GM21737 (cell line): ENCODE measurements at regions not wholly inside any gene's neighbourhood (a gene's known extent, or its start where the extent isn't known, plus 50 kb on each side); places are given as distances from the start of the nearest gene placed in this dataset.

Experiments
- ATAC-seq: cut with Tn5 transposase; IDR thresholded peaks from one replicate; pipeline ENCODE4 v1.9.1; 2021; ENCODE audit warnings: mild to moderate bottlenecking, moderate library complexity; ENCODE audit not compliant: unreplicated experiment

GRCh38 chr15:77719450-77719849, 86.7 kb upstream of the LINGO1 start:
- ATAC-seq, result no peak

DNA sequence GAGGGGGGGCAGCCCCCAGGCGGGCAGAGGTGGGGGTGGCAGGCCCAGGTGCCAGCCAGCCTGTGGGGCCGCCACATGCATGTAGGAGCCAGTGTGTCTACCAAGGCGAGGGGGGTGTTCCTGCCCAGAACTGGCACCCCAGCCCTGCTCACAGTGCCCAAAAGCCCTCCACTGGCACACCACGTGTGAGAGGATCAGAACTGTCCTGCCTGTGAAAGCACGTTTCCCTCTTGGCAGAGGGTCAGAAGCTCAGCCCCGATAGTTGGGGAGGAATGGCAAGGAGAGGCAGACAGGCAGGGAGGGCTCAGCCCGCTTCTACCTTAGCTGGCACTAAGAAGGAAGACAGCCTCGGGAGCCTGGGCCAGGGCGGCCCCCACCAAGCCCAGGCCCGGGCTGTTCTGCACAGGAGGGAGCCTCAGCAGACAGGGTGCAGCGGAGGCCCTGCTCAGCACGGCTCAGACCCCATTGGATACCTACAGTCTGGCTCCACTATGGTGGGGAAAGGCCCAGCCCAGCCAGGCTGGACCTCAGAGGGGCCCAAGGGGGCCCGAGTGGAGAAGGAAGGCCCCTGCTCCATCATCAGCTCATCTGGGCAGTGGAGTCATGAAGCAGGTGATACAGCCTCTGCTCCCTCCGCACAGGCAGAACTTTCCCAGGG, 84.8 kb upstream of the LINGO1 start:
- no peak for ATAC-seq

- no peak for ATAC-seq
These were observed 84.1 kb upstream of the LINGO1 start for GRCh38 chr15:77716632-77717332.

- no peak for ATAC-seq
These were observed 83.1 kb upstream of the LINGO1 start for GRCh38 chr15:77715860-77716259.

- no peak for ATAC-seq
These were observed 82.3 kb upstream of the LINGO1 start for GRCh38 chr15:77715051-77715450.

DNA sequence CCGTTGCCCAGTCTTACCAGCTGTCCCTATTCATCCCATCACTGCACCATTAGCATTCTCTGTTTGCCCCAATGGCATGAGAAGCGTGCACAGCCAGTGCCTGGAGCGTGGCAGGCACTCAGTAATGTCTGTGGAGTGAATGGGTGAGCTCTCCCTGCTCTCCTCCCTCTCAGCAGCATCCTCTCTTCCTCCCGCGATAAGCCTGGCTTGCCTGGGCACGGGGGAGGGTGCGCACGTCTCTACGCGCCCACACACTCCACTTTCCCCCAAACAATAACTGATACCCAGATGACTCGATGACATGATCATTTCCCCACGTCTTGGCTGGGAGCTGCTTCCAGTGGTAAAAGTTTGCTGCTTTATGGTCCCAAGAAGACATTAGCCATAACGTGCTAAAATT, 81.8 kb upstream of the LINGO1 start:
- ATAC-seq, result no peak

- ATAC-seq, result no peak
These were observed 81.3 kb upstream of the LINGO1 start for GRCh38 chr15:77714023-77714422.

DNA sequence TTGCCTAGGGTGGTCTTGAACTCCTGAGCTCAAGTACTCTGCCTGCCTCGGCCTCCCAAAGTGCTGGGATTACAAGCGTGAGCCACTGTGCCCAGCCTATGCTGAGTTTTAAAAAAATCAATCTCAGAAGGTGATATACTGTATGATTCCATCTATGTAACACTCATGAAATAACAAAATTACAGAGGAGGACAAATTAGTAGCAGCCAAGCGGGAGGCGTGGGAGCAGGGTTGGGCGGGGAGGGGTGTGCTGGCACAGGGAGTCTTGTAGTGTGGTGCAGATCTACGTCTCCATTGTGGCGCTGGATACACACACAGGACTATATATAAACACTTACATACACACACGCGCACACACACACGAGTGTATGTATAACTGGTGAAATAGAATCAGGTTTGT, 80.6 kb upstream of the LINGO1 start:
- no peak for ATAC-seq

- no peak for ATAC-seq
These were observed 79.7 kb upstream of the LINGO1 start for GRCh38 chr15:77712438-77712837.

DNA sequence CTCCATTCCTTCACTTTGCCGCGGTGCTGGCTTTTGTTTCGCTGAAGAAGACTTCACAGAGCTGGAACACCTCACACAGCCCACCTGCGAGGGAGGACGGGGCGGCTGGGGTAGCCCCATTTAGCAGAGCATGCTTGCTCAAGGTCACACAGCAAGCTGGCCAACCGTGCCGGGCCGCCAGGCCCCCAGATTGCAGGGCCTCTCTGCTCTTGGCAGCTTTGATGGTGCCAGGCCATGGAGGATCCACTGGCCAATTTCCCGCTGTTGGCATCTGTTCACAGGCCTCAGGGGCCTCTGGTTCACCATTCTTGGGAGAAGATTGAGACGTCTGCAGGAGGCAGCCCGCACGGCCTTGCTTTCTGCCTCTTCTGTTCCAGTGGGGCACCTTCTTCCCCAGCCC, 77.9 kb upstream of the LINGO1 start:
- no peak for ATAC-seq

- no peak for ATAC-seq
These were observed 77.5 kb upstream of the LINGO1 start for GRCh38 chr15:77710206-77710605.

DNA sequence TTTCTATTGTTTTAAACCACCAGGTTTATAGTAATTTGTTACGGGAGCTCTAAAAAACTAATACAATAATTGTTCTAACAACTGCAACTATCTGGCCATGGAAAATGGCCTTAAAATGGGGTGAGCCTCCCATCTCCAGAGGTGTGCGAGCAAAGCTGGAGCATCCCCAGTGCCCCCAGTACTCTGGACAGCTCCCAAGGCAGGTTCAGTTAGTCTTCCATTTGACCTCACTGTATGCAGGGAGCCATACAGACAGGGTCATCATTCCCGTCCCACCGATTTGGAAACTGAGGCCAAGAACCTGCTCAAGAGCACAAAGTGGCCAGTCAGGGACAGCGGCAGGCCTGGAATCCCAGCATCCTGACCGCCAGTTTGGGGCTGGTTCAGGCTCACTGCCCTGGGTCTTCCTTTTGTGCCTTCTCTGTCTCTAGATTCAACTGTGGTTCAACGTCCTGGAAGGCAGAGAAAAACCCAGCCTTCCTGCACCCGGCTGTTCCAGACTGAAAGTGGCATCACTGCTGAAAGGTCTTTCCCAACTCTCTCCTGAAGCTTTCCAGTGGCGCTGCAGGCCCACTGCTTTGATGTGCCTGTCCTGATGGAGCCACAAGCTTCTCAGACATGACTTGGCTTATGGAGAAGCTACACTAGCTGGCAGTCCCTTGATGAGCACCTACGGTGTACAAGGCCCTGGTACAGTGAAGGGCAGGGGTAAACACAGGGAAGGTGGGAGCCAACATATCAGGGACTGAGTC, 76.6 kb upstream of the LINGO1 start:
- no peak for ATAC-seq

DNA sequence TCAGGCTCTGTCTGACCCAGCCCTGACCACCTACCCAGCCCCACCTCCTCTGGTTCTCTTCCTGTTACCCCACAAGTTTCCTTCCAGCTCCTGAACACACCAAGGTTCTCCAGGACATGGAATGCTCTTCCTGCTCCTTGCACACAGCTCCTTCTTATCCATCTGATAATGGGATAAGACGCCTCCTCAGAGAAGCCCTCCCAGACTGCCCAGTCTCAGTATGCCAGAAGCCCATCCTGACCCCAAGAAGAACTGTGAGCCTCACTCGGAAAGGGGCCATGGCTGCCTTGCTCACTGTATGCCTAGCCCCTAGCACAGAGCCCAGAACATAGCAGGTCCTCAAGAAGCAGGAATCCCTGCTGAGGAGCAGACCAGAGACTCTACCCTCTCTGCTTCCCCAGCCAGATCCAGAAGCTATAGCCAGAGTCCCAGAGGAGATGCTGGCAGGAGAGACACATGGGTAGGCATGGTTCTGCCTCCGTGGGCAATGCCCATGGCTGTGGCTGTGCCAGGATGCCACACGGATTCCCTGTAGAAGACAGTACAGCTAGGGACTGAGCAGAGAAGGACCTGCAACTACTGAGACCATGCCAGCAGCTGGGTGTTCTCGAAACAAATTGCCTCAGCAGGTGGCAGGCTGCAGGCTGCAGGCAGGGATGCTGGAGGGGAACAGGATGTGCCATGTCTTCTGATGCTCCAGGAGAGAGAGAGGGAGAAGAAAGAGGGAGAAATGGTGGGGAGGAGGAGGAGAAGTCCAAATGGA, 74.0 kb upstream of the LINGO1 start:
- ATAC-seq, result no peak

DNA sequence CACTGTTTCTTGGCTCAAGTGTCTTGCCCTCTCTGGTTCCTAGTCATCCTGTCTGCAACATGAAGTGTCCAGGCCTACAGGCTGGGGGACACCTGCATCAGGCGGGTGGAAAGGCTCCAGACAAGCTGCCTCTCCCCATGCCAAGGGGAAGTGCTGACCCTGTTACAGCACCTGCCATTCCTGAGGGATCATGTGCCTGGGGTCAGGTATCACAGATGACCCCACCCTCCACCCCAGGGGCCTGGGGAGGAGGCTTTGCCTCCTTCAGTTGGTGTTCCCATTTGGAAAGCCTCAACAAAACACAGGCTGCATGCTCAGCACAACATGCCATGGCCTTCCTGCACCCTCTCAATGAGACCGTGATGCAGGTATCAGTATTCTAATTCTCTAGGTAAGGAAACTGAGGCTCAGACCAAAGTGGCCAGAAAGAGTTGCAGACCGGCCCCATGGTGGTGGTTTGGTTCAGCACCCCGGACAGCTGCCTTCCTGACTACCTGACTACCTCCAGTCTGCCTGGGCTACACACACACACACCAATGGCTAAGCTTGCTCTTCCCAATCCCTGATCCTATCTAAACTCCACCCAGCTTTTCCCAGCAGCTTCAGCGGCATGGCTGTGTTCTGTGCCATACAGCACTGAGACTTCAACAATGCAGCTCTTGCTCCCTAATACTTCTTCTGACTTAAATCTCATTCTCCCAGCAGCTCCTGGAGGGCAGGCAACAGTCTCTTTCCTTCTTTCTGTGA, 69.7 kb upstream of the LINGO1 start:
- no peak for ATAC-seq

- ATAC-seq, result no peak
These were observed 65.8 kb upstream of the LINGO1 start for GRCh38 chr15:77698481-77698880.

- no peak for ATAC-seq
These were observed 65.2 kb upstream of the LINGO1 start for GRCh38 chr15:77697893-77698292.

GRCh38 chr15:77696871-77697270, 64.2 kb upstream of the LINGO1 start:
- no peak for ATAC-seq

DNA sequence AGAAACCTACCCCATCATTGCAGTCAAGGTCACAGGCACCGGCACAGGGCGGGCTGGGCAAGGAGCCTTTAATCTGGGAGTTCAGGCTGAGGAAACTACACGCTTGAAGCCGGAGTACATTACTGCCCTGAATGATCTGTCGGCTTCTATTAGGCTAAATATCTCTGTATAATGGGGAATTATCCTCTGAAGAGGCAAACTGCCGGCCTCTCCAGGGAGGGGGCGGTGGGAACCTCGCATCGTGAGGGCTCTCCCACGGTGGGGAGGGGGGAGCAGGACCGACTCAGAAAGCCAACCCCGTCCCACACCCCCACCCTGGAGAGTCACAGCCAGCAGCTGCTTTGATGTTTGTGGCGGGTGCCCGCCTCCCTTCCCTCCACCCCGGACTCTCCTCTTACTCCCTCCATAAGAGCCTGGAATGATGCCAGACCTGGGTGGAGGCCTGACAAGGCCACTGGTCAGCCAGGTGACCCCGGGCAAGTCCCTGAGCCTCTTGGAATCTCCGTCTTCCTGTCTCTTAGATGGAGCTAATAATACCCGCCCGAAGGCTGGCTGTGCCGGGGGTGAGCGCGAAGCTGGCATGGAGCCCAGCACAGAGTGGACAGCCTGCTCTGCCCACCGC, 63.4 kb upstream of the LINGO1 start:
- ATAC-seq, result no peak

DNA sequence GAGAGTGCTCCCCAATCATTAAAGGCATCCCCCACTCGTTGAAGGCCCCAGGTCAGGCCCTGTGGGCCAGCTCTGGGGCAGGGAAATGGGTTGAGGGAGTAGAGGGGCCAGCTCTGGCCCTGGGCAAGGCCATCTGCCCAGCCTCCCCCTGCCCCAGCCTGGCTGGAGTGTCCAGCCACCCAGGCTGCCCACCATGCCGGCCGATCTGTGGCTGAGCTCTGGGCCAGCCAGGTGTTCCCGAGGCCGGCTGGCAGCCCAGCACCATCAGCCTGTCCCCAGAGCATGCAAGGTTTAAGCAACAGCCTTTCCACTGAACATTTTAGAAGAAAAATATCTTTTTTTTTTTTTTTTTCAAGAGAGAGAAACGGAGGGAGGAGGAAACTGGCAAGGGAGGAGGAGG, 62.8 kb upstream of the LINGO1 start:
- no peak for ATAC-seq

- no peak for ATAC-seq
These were observed 60.9 kb upstream of the LINGO1 start for GRCh38 chr15:77693576-77693975.
